HL-60 (cell line): ENCODE measurements at regions not wholly inside any gene's neighbourhood (a gene's known extent, or its start where the extent isn't known, plus 50 kb on each side); places are given as distances from the start of the nearest gene placed in this dataset.

Experiments used
- CTCF ChIP-seq: IDR thresholded peaks from one replicate; pipeline ENCODE4 v1.5.1; 2011; ENCODE audit warnings: low read length, control low read depth, inconsistent platforms; ENCODE audit not compliant: insufficient read depth
- POLR2AphosphoS5 ChIP-seq: IDR thresholded peaks from 2 replicates; pipeline ENCODE4 v1.6.1; 2012; ENCODE audit warnings: low read depth
- TF ChIP-seq, protein P1 (sequence below): IDR thresholded peaks from 2 replicates; pipeline ENCODE4 v1.6.1; 2012; ENCODE audit warnings: low read depth; ENCODE audit not compliant: insufficient replicate concordance

- no peak for TF ChIP-seq CTCF
- no peak for TF ChIP-seq POLR2AphosphoS5
- TF ChIP-seq, protein P1, sequence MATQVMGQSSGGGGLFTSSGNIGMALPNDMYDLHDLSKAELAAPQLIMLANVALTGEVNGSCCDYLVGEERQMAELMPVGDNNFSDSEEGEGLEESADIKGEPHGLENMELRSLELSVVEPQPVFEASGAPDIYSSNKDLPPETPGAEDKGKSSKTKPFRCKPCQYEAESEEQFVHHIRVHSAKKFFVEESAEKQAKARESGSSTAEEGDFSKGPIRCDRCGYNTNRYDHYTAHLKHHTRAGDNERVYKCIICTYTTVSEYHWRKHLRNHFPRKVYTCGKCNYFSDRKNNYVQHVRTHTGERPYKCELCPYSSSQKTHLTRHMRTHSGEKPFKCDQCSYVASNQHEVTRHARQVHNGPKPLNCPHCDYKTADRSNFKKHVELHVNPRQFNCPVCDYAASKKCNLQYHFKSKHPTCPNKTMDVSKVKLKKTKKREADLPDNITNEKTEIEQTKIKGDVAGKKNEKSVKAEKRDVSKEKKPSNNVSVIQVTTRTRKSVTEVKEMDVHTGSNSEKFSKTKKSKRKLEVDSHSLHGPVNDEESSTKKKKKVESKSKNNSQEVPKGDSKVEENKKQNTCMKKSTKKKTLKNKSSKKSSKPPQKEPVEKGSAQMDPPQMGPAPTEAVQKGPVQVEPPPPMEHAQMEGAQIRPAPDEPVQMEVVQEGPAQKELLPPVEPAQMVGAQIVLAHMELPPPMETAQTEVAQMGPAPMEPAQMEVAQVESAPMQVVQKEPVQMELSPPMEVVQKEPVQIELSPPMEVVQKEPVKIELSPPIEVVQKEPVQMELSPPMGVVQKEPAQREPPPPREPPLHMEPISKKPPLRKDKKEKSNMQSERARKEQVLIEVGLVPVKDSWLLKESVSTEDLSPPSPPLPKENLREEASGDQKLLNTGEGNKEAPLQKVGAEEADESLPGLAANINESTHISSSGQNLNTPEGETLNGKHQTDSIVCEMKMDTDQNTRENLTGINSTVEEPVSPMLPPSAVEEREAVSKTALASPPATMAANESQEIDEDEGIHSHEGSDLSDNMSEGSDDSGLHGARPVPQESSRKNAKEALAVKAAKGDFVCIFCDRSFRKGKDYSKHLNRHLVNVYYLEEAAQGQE, result no peak
Measured at GRCh38 chr16:73605309-73605708, 557.4 kb upstream of the ZFHX3 start.
